Hepatocyte (in vitro differentiated cells): ENCODE measurements at regions not wholly inside any gene's neighbourhood (a gene's known extent, or its start where the extent isn't known, plus 50 kb on each side); places are given as distances from the start of the nearest gene placed in this dataset.

Source experiments
- EZH2 ChIP-seq: fragments of 200-600 bp; sonication (generic); IDR thresholded peaks from 2 replicates; pipeline ENCODE4 v1.6.1; 2016; ENCODE audit warnings: antibody characterized with exemption, mild to moderate bottlenecking, borderline replicate concordance
- TF ChIP-seq, protein P1 (sequence below): fragments of 200-600 bp; sonication (generic); IDR thresholded peaks from 2 replicates; pipeline ENCODE4 v1.5.1; 2016; ENCODE audit warnings: antibody characterized with exemption, mild to moderate bottlenecking; ENCODE audit not compliant: poor library complexity

DNA sequence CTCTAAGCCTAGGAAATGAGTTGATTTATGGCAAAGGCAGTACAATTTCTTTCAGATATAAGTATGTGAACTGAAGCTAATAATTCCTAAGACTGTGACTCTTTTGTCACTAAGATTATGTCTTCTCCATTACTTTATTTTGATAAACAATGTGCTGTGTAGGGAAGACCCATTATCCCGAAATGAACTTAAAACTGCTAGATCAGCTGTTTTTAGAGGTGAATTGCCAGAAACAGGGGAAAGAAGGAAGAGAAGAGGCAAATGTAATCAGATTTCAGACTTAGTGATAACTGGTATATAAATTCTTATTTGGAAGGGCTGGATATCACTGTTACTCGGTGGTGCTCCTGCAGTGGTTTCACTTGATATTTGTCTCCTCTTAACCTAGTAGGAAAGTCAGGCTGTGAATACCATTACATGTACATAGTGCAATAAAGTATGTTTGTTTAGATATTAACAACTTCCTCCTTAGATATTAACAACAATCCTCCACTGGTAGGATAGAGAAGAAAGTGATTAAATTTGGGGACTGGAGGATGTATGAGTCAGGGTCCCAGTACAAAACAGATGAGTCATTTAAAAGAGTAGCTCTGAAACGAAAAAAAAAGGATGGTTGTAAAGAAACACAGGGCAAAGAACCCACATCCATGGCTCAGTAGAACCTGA lies 338.5 kb upstream of the KCNH8 start:
- TF ChIP-seq, protein P1, sequence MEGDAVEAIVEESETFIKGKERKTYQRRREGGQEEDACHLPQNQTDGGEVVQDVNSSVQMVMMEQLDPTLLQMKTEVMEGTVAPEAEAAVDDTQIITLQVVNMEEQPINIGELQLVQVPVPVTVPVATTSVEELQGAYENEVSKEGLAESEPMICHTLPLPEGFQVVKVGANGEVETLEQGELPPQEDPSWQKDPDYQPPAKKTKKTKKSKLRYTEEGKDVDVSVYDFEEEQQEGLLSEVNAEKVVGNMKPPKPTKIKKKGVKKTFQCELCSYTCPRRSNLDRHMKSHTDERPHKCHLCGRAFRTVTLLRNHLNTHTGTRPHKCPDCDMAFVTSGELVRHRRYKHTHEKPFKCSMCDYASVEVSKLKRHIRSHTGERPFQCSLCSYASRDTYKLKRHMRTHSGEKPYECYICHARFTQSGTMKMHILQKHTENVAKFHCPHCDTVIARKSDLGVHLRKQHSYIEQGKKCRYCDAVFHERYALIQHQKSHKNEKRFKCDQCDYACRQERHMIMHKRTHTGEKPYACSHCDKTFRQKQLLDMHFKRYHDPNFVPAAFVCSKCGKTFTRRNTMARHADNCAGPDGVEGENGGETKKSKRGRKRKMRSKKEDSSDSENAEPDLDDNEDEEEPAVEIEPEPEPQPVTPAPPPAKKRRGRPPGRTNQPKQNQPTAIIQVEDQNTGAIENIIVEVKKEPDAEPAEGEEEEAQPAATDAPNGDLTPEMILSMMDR: no peak
- no peak for TF ChIP-seq EZH2
